Fibroblast of skin of abdomen (primary cell): ENCODE measurements at regions not wholly inside any gene's neighbourhood (a gene's known extent, or its start where the extent isn't known, plus 50 kb on each side); places are given as distances from the start of the nearest gene placed in this dataset.
"Not testable (repeated sequence)": the region's sequence is repeated elsewhere in the genome, so short reads cannot be mapped to it uniquely, and the experiment has no call there.

Experiments
- DNase-seq: peaks from one replicate; pipeline ENCODE4 v3.0.0-alpha.2; 2013

GRCh38 chr6:15898693-15899092 is 230.2 kb upstream of the MYLIP start:
- no peak for DNase-seq

- peak; percentile 54 for DNase-seq
Measured at GRCh38 chr6:15897063-15897876, 231.6 kb upstream of the MYLIP start.

DNA sequence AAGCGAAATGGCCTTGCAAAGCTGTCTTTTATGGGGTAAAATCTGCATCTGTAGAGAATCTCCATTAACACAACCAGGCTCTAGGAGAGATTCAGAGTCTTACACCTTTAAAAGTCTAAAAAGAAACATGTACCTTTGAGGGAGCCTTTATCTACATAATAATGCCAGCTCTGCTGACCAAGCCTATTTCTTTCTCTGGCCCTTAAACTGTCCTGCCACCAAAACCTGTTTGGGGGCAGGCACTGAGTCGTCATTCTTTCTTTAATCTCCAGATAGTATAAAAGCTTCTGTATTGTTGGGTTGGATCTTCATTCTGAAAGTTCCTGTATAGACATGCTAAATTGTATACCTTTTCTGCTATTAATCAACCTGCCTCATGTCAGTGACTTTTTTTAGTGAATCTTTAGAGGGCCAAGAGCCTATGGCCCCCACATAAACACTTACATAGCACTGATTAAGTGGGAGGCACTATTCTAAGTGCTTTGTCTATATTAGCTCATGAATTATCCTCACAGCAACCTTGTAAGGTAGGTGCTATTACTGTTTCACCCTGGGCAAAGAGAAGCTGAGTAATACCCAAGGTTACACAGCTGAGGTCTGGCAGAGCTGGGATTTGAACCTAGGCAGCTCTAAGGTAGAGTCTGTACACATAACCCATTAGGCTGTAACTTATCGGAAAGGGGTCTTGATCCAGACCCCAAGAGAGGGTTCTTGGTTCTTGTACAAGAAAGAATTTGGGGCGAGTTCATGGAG is 232.3 kb upstream of the DTNBP1 start:
- no peak for DNase-seq

- DNase-seq, result no peak
Measured at GRCh38 chr6:15893556-15894253, 230.9 kb upstream of the DTNBP1 start.

GRCh38 chr6:15892369-15892768 is 229.5 kb upstream of the DTNBP1 start:
- peak; percentile 38 for DNase-seq

- peak; percentile 28 for DNase-seq
Measured at GRCh38 chr6:15888798-15889772, 226.3 kb upstream of the DTNBP1 start.

- DNase-seq, result no peak
Measured at GRCh38 chr6:15887491-15888461, 224.9 kb upstream of the DTNBP1 start.

- no peak for DNase-seq
Measured at GRCh38 chr6:15885624-15886023, 222.8 kb upstream of the DTNBP1 start.

GRCh38 chr6:15883593-15883992 is 220.8 kb upstream of the DTNBP1 start:
- DNase-seq, result not testable (repeated sequence)

GRCh38 chr6:15882915-15883314 is 220.1 kb upstream of the DTNBP1 start:
- no peak for DNase-seq

- no peak for DNase-seq
Measured at GRCh38 chr6:15882345-15882744, 219.5 kb upstream of the DTNBP1 start.

GRCh38 chr6:15881150-15881549 is 218.3 kb upstream of the DTNBP1 start:
- no peak for DNase-seq

DNA sequence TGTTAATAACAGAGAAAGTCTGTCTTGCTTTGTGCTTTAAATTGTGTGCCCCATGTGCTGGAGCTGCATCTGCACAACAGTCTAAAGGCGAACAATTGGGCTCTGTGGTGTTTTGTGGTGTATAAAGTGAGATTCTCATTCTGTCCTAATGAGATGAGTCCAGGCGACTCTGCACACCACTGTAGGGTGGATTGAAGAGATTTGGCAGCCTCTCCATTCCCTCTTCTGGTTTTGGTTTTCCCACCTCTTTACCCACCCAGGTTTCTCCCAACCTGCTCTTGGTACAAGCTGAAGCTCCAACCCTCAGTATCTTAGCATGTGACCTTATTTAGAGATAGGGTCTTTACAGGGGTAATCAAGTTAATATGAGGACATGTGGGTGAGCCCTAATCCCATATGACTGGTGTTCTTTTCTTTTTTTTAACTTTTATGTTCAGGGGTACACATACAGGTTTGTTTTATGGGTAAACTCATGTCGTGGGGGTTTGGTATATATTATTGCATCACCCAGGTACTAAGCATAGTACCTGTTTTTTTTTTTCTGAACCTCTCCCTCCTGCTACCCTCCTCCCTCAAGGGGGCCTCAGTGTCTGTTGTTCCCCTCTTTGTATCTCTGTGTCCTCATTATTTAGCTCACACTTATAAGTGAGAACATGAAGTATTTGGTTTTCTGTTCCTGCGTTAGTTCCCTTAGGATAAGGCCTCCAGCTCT is 217.6 kb upstream of the DTNBP1 start:
- DNase-seq, result no peak

DNA sequence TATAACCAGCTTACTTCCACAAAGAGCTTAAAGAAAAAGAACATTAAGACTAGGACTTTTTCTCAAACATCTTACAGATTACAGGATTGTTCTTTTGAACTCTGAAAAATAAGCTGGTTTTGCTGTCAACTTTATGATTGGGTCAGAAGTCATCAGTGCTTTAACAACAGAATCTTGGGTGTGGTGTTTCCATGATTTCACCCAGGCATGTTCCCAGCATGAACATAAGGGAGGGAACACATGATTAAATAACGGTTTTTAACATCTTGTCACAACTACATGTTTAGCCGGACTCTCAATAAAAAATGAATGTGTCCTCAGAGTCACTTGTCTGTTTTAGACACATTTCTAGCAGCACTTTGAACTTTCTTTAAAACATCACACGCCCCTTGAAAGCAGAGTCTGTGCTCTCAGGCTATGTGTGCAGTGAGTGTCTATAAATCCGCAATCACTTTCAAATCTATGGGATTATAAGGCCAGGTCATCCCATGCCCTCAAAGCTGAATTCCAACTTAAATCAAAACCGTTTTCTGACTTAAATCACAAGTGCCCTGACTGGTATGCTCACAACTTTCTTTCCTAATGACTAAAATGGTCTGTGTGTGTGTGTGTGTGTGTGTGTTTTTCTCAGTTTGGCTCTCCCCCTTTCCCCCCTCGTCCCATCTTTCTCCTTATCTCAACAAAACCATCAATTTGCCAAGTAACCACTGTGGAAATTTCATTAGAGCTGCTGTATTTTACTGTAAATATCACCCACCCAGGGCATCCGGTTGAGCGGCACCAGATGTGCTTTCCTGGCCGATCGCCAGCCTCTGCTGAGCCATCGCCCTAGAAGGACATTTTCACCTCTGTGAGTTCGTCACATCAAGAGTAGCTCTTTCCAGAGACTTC is 216.8 kb upstream of the DTNBP1 start:
- peak; percentile 79 for DNase-seq

DNA sequence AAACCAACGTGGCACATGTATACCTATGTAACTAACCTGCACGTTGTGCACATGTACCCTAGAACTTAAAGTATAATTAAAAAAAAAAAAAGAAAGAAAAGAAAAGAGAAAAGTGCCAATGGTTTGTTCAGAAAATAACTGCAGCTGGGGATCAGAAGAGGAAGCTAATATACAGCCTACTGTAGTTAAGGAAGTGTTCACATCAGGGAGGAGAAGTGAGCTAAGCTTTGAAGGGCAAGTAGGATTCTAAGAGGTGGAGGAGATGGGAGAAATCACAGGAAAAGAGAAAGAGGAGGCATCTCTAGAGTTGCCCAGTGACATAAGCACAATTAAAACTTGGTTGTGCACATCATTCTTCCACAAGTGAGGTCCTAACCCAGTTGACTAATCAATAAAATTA is 214.4 kb upstream of the DTNBP1 start:
- DNase-seq, result no peak

DNA sequence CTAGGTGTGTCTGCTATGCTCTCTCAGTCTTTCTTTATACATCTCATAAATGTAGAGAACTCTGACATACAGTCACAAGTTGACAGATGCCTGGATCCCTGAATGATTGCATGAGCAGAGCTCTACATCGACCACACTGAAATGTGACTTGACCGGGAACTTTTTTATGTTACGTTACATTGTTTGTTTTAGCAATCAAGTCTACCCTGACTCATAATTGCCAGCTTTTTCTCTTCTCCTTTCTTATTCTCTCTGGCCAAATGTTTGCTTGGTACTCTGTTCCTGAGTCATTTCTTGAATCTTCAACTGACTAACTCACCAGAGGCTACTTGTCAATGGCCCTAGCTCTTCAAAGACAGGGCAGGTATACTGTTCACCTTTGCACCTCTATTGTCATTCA is 213.6 kb upstream of the DTNBP1 start:
- peak; percentile 51 for DNase-seq

DNA sequence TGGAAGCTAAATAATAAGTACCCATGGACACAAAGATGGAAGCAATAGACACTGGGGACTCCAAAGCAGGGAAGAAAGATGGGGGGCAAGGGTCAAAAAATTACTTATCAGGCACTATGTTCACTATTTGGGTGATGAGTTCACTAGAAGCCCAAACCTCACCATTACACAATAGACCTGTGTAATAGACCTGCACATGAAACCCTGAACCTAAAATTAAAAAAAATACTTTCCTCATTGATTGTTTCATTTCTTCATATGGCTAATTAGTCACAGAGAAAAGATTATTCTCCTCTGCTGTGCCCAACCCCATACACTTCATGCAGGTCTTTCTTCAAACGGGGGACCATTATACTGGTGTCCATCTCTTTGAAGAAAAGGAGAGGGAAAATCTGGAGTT is 213.0 kb upstream of the DTNBP1 start:
- DNase-seq, result no peak

GRCh38 chr6:15874821-15875220 is 212.0 kb upstream of the DTNBP1 start:
- peak; percentile 70 for DNase-seq

- DNase-seq, result no peak
Measured at GRCh38 chr6:15874326-15874725, 211.5 kb upstream of the DTNBP1 start.
